ENCODE measurements at regions not wholly inside any gene's neighbourhood (a gene's known extent, or its start where the extent isn't known, plus 50 kb on each side); places are given as distances from the start of the nearest gene placed in this dataset.

- TF ChIP-seq HDAC6 (IDR thresholded peaks at IDR 0.05; ENCODE audit: low read depth, low read length) (no peak), JUN (IDR thresholded peaks at IDR 0.05; ENCODE audit: low read depth, low read length) (no peak), CTCF (IDR thresholded peaks at IDR 0.05; ENCODE audit: control extremely low read depth in 1 of 3, insufficient read depth in 1 of 3, low read depth in 1 of 3, low read length in 3 of 3) (no peak), RAD21 (IDR thresholded peaks at IDR 0.05 in 1 of 2, conservative IDR thresholded peaks at IDR 0.05 in 1 of 2; ENCODE audit: low read depth in 2 of 2, low read length in 2 of 2) (no peak), POLR2AphosphoS5 (IDR thresholded peaks at IDR 0.05; ENCODE audit: low read depth, low read length) (no peak), POLR2A (IDR thresholded peaks at IDR 0.05; ENCODE audit: control extremely low read depth in 1 of 2, low read depth in 2 of 2, low read length in 2 of 2) (no peak), ZNF274 (IDR thresholded peaks at IDR 0.05; ENCODE audit: borderline replicate concordance, extremely low read depth, low read length) (no peak), SP1 (IDR thresholded peaks at IDR 0.05; ENCODE audit: low read depth, low read length) (no peak), SIN3A (conservative IDR thresholded peaks at IDR 0.05 in 1 of 2, IDR thresholded peaks at IDR 0.05 in 1 of 2; ENCODE audit: low read depth in 1 of 2, low read length in 2 of 2) (no peak), CHD7 (IDR thresholded peaks at IDR 0.05; ENCODE audit: insufficient replicate concordance, low read length) (no peak), BCL11A (IDR thresholded peaks at IDR 0.05; ENCODE audit: low read depth in 2 of 2, low read length in 2 of 2) (no peak), KDM1A (IDR thresholded peaks at IDR 0.05; ENCODE audit: borderline replicate concordance, low read length) (no peak), SP4 (IDR thresholded peaks at IDR 0.05; ENCODE audit: low read length) (no peak), RXRA (IDR thresholded peaks at IDR 0.05; ENCODE audit: insufficient read depth, low read depth, low read length) (no peak)
Measured at GRCh38 chr3:71944482-71945065, 159.6 kb upstream of the PROK2 start.

Data from H1 (cell line).